ENCODE measurements at regions not wholly inside any gene's neighbourhood (a gene's known extent, or its start where the extent isn't known, plus 50 kb on each side); places are given as distances from the start of the nearest gene placed in this dataset.
"Not testable (repeated sequence)": the region's sequence is repeated elsewhere in the genome, so short reads cannot be mapped to it uniquely, and the experiment has no call there.

DNA sequence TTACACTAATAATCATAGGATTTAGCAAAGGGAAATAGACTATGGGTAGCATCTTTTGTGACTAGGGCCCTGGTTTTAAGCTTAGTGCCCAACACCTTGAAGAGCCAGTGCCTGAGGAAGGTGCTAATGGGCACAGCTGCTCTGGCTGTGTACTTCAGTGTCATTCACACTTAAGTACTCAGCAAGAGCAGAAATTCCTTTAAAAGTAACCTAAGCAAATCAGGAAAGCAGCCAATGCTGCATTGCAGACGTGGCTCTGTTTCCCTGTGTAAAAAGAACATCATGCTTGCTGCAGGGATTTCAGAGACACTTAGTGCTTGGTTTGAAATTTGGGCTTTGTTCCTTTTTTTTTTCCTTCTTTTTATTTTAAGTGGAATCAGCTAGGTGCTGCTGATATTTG lies 505.4 kb downstream of the SUCLG1 start:
- intact Hi-C loops (cut with DNase I): no loop called here
- DNase-seq (ENCODE audit: missing footprints) (no peak), ATAC-seq (no peak)

DNA sequence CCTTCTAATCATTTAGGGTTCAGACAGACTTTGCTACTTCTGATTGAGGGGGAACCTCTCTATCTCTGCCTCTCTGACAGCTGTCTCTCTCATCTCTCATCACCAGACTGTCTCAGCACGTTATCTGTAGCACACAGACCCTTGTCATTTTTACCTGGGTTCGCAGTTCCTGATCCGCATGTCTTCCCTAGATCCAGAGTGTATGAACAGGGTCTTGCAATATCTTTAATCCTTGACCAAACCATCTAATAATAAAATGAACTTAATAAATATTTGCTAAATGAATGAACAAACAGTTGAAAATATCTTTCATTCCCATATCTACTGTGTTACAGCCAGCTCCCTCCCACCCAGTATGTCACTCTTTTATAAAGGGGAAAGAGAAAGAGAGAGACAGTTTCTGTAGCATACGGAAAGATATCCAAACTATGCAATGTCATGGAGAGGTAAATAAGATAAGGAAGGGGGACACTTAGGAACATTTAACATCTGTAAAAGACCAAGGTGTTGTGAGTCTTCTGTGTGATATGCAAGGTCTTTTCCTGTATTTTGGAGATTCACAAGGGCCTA lies 507.6 kb downstream of the SUCLG1 start:
- ATAC-seq: no peak
- intact Hi-C loops (cut with DNase I): no loop called here
- no peak for DNase-seq (ENCODE audit: missing footprints)

DNA sequence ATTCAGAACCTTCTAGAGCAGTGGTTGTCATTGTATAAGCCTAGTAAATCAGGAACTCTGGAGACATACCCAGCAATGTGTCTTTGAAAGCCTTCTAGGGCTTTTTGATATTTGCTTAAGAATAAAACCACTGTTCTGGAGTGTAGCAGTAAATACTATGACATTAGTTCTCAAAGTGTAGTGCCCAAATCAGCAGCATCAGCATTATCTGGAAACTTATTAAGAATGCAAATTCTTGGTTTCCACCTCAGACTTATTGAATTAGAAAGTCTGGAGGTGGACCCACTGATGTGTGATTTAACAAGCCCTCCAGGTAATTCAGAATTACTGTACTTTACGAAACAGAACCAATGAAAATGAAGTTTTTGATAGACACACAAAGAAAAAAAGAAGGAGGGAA lies 509.7 kb downstream of the SUCLG1 start:
- intact Hi-C loops (cut with DNase I): no loop called here
- DNase-seq (ENCODE audit: missing footprints): no peak
- ATAC-seq: no peak

DNA sequence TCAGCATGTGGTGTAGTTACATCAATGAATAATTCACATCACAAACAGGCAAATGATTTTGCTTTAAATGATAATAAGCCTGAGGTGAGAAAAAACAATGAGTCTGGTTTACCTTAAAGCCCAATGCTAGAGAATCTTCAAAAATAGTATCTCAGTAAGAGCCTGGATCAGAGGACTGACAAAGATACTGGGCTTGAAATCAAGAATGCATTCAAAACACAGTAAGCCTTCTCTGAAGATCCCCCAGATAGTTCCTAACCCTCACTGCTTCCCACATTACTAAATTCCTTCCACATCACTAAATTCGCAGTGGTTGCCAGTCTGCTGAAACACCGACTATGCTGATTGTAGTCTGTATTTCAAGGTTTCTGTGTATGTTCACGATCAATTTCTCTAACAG lies 514.9 kb downstream of the SUCLG1 start:
- DNase-seq (ENCODE audit: missing footprints): no peak
- intact Hi-C loops (cut with DNase I): no loop called here
- ATAC-seq: no peak

DNA sequence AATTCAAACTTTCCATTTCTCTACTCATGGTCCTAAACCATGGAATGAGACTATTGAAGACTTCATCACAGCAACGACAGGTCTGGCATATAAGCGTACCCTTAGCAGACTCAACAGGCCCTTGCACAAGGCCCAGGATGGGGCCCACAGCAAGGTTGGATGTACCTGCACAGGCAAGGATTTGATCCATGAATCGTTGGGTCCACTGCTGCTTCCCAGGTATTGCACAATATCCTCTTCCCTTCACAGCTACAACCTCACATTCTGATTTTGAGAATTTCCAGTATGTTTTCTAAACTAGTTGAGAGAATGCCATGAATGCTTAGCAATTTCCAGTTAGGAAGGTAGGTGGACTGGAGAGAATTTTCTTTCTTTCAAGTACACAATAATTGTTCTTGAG lies 515.8 kb downstream of the SUCLG1 start:
- ATAC-seq: no peak
- intact Hi-C loops (cut with DNase I): no loop called here
- no peak for DNase-seq (ENCODE audit: missing footprints)

DNA sequence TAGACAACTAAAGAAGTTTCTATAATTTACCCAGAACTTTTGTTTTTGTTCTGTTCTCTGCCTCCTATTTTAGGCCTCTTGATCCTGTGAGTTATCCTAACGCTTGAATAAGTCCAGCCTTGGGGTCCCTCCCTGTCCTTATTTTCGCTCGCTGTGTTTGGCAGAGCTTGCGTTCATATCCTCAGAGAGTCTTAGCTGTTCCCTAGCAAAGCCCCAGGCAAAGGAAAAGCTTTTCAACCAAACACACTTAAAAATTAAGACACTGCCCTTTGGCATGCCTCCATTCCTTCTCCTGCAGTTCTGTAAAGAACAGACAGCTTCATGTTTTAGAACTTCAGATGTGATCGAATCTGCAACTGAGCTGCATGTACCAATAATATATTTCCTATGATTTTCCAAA lies 517.2 kb downstream of the SUCLG1 start:
- ATAC-seq (no peak), DNase-seq (ENCODE audit: missing footprints) (no peak)
- intact Hi-C loops (cut with DNase I): no loop called here

DNA sequence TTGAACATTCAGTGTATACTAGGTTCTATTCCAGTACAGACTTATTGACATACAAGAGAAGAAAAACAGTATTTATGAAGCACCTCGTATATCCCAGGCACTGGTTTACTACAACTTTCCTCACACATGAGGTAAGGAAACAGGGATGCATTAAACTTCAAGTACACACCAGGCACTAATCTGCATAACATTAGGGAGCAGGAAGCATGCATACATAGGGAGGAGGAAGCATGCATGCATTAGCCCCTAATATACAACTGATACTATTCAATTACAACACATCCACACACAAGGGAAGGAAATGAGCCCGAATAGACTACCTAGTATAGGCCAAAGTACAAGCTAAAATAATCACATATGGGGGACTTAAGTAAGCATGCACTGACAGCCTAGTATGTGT lies 525.3 kb downstream of the SUCLG1 start:
- no peak for ATAC-seq
- intact Hi-C loops (cut with DNase I): no loop called here

DNA sequence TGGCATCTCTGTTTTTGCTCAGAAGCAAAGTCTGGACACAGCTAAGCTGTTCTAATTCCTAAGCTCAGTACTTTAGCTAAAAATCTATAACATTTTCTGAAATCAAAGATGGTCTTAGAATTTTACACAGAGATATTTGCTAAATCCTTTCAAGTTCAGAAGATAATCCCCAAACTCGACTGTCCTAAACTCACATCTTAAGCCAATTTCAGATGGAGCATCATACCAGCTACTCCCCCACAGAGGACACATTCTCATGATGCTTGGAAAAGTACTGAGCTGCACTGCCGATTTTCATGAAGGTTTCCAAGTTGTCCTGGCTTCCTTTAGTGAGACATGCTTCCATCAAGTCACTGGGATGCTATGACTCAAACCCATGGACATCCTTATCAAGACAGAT lies 535.5 kb downstream of the SUCLG1 start:
- no peak for DNase-seq (ENCODE audit: missing footprints)
- intact Hi-C loops (cut with DNase I): no loop called here
- no peak for ATAC-seq

More for the DNA sequence above, 525.3 kb downstream of the SUCLG1 start:
- DNase-seq (ENCODE audit: missing footprints): no peak

DNA sequence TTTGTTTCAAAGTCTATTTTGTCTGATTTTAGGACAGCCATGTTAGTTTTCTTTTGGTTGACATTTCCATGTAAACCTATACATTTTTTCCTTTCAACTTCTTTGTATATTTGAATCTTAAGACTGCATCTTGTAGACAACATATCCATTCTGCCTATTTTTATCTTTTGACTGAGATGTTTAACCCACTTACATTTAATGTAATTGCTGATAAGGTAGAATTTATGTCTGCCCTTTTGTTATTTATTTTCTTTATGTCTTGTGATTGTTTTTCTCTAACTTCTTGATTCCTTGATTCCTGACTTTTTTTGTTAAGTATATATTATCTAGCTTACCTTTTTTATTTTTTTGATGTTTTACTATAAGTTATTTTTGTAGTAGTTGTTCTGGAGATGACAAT lies 542.5 kb downstream of the SUCLG1 start:
- ATAC-seq: no peak
- no peak for DNase-seq (ENCODE audit: missing footprints)
- intact Hi-C loops (cut with DNase I): no loop called here

DNA sequence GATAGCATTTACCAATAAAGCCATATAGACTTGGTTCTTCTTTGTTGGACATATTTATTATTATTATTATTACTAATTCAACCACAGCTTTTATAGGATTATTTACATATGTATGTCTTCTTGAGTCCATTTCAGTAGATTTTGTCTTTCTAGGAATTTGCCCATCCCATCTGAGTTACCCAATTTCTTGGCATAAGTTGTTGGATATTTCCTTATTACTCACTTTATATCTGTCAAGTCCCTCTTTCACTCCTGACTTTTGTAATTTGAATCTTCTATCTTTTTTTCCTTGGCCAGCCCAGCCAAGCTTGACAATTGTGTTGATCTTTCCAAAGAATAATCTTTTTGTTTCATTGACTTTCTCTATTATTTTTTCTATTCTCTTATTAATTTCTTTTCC lies 543.7 kb downstream of the SUCLG1 start:
- DNase-seq (ENCODE audit: missing footprints) (no peak), ATAC-seq (no peak)
- intact Hi-C loops (cut with DNase I): no loop called here

DNA sequence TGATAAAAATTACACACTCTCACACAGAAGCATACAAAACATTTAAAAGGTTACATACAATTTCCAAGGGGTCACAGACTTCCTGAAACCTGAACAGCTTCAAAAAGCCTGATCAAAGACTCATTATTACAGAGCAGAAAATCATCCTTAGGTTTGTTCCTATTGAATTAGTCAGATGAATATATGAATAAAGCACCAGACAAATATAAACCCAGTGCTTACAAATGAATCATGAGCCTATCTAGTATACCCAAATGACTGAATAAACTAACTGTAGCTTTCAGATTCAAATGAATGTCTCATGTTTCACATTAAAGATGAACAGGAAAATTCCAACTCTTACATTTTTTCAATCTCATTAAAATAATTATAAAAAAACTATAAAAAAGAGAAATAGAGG lies 550.3 kb downstream of the SUCLG1 start:
- intact Hi-C loops (cut with DNase I): no loop called here
- no peak for ATAC-seq
- DNase-seq (ENCODE audit: missing footprints): no peak

DNA sequence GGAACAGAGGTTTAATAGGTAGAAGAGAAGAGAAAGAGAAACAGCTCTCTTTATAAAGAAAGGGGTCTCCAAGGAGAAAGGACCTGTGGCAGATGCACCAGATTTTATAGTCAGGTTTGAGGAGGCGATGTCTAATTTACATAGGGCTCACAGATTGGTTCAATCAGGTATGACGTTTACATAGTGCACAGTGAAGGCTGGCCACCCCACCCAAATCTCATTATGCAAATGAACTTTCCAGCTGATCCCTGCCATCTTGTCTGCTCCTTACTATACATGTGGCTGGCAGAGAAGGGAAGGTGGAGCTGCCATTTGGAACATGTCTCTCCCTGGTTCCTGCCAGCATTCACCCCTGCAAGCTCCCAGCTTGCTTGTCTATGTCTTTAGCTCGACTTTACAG lies 557.8 kb downstream of the SUCLG1 start:
- no peak for DNase-seq (ENCODE audit: missing footprints)
- no peak for ATAC-seq
- intact Hi-C loops (cut with DNase I): no loop called here

DNA sequence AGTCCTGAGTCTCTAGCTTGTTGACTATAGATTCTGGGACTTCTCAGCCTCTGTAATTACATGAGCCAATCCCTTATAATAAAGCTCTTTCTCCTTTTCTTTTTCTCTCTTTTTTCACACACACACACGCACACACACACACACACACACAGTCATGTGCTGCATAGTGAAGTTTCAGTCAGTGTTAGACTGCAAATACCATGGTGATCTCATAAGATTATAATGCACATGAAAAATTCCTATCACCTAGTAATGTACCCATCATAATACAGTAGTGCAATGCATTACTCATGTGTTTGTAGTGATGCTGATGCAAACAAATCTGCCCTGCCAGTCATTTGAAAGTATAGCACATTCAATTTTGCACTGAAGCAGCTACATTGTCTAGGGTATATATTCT lies 558.2 kb downstream of the SUCLG1 start:
- intact Hi-C loops (cut with DNase I): no loop called here
- ATAC-seq (no peak), DNase-seq (ENCODE audit: missing footprints) (no peak)

DNA sequence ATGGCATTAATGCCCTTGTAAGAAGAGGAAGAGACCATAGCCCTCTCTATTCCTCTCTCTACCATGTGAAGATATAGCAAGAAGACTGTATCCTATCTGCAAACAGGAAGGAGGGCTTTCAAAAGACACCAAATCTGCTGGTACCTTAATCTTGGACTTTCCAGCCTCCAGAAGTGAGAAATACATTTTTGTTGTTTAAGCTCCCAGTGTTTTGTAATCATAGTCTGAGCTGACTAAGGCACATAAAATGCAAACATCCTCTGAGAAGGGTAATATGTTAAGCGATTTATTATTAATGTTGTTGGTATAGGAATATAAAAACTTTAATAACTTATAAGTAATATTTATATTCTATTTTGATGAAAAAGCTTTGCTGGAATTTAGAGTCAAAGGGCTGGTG lies 559.8 kb downstream of the SUCLG1 start:
- DNase-seq (ENCODE audit: missing footprints): no peak
- no peak for ATAC-seq
- intact Hi-C loops (cut with DNase I): no loop called here

DNA sequence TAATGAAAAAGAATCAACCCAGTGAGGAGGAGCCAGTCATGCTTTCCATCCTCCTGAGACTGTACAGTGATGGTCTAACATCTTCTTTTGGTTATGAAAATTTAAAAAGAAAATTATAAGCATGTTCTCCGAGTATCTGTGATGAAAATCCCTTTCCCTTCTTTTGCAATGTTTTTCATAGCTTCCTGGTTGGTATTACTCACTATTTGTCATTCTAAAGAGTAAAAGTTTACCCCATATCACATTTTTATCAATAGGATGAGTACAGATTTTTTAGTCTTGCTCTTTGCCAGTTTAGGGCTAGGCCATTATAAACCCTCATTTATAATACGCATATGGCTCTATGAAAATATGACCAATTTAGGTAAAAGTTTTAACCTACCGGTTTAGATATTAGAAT lies 564.1 kb downstream of the SUCLG1 start:
- ATAC-seq (no peak), DNase-seq (ENCODE audit: missing footprints) (no peak)
- intact Hi-C loops (cut with DNase I): no loop called here

DNA sequence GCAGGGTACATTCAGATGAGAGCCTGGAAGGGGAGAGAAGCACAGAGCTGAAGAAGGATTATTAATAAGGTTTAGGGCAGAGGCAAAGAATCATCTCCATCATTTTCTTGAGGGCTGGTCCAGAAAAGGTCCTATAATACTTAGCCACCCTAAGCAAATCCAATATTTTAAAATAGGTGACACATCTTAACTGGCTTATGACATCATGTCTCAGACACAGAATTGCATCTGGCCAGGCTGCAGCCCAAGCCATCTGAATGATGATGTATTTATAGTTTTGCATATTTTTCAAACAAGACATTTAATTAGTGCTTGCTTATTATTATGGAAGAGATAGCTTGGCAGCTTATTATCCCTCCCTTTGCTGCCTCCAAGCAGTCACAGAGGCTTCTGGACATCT lies 571.3 kb downstream of the SUCLG1 start:
- intact Hi-C loops (cut with DNase I): no loop called here
- DNase-seq (ENCODE audit: missing footprints) (no peak), ATAC-seq (no peak)

DNA sequence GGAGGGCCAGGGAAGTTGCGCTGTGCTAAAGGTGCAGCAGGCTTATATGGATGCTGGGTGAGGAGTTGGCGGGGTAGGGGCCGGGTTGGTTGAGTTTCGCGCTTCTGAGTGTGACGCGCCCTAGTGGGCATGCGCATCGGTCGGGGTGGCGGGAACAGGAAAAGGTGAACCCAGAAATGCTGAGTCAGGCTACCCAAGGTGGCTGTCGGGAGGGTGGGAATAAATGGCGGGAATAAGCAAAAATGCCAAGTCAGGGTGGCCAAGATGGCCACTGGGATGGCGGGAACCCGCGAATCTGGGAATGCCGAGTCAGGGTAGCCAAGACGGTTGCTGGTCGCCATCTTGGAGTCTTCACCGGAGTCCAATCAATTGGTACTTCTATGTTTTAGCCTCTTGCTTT lies 580.0 kb downstream of the SUCLG1 start:
- ATAC-seq (no peak), DNase-seq (ENCODE audit: missing footprints) (no peak)
- intact Hi-C loops (cut with DNase I): no loop called here

DNA sequence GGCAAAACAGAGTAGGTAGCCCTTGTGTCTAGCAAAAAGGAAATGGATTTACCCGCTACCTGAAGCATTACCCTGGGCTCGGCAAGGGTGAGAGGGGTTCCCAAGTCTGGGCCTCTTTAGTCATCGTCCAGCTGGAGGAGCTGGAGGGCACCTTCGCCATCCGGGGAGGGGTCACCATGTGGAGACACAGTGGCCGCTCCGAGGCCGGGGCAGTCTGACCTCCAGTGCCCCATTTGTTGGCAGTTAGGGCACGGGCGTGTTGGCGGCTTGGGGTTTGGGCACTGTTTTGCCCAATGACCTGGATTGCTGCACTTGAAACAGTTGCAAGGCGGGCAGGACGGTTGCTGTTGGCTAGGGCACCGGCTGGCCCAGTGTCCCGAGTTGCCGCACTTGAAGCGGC lies 581.8 kb downstream of the SUCLG1 start:
- intact Hi-C loops (cut with DNase I); ATAC-seq; DNase-seq (ENCODE audit: missing footprints): not testable (repeated sequence)

DNA sequence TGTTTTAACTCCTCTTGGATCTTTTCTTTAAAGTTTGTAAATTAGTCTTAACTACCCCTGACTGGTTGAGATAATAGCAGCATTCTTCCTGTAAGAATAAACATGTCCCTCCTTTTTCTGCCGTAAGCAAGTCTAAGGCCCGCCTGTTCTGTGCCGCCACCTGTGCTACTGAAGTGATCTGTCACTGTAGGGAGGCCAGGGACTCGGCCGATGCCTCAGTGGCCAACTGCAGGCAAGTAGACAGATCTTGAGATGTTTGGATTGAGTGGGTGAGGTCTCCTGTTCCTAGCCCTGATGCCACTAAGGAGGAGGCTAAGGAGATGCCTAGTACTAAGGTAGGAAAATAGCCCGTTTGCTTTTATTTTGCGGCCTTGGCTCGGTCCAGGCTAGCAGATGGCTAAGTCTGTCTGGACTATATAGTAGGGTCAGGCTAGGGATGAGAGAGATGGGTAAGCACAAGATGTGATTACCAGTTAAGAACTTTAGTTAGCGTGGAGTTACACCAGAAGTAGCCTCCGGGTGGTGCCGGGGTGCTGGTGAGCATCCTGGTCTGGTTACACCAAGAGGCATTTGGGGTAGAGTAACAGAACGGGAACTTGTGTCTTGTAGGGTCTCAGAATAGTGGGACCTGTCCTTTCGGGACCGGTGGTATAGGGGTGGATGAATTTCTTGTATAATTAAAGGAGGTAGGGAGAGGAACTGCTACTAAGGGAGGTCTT lies 584.2 kb downstream of the SUCLG1 start:
- no peak for ATAC-seq
- intact Hi-C loops (cut with DNase I): no loop called here
- no peak for DNase-seq (ENCODE audit: missing footprints)

DNA sequence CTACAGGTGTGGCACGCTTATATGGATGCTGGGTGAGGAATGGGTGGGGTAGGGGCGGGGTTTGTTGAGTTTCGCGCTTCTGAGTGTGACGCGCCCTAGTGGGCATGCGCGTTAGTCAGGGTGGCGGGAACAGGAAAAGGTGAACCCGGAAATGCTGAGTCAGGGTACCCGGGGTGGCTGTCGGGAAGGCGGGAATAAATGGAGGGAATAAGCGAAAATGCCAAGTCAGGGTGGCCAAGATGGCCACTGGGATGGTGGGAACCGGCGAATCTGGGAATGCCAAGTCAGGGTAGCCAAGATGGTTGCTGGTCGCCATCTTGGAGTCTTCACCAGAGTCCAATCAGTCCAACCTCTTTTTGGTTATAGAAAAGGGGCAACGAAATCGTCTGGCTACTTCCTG lies 585.0 kb downstream of the SUCLG1 start:
- ATAC-seq: no peak
- intact Hi-C loops (cut with DNase I): no loop called here
- DNase-seq (ENCODE audit: missing footprints): no peak

DNA sequence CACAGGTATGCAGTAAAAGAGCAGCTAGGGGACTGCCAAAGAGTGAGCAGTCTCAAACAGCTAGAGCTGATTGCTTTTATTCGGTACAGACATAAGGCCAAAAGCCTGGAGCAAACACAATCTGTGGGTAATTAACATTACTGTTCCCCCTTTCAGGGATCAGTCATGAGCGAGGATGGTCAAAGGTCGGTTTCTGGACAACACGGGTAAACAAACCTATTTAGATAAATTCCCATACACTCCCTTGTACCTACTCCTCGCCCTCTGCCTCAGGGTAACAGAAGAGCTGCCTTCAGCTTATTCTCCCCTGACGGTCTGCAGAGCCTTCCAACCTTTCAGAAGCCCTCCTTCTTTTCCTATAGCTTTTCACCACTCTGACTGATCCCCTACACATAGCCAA lies 586.0 kb downstream of the SUCLG1 start:
- intact Hi-C loops (cut with DNase I): no loop called here
- DNase-seq (ENCODE audit: missing footprints) (no peak), ATAC-seq (no peak)
